ENCODE measurements at regions not wholly inside any gene's neighbourhood (a gene's known extent, or its start where the extent isn't known, plus 50 kb on each side); places are given as distances from the start of the nearest gene placed in this dataset.
"Not testable (repeated sequence)": the region's sequence is repeated elsewhere in the genome, so short reads cannot be mapped to it uniquely, and the experiment has no call there.

DNA sequence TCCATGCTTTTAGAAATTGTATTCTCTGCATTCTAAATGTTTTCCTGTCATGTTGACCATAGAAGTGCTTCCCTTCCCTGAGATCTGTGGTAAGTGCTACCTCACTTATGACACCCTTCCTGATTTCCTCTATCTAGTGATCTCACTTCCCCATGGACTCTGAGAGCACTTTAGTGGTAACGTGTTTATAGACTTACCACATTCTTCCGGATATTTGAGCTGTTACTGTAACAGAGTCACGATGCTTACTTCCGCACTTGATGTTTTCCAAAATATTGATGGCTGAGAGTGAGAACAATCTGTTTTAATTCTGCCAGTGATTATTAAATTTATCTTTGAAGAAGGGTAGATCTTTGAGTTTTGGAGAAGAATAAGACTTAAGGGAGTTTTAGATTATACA, 60.1 kb upstream of the NAMPT start:
- Histone ChIP-seq H3K27me3 (ENCODE audit: insufficient read depth, low read depth) (no peaks in the 10 kb centered on the region), H3K4me2 (peak overlapping the region; percentile 91), H3K27ac (peak overlapping the region; percentile 93), H3K4me1 (ENCODE audit: low read depth, poor library complexity, severe bottlenecking) (peaks cover 51% of the 10 kb centered on the region), H3K36me3 (ENCODE audit: insufficient read depth) (no peaks in the 10 kb centered on the region), H3K4me3 (IDR thresholded peaks at IDR 0.05; ENCODE audit: insufficient read depth, low read depth, low read length) (no peak overlapping the region), H4K20me1 (ENCODE audit: insufficient read depth) (no peaks in the 10 kb centered on the region), H3K79me2 (ENCODE audit: insufficient read depth, low read depth) (no peaks in the 10 kb centered on the region), H2AFZ (ENCODE audit: low read depth) (no peak overlapping the region), H3K9ac (no peak overlapping the region)
- TF ChIP-seq, protein P1, sequence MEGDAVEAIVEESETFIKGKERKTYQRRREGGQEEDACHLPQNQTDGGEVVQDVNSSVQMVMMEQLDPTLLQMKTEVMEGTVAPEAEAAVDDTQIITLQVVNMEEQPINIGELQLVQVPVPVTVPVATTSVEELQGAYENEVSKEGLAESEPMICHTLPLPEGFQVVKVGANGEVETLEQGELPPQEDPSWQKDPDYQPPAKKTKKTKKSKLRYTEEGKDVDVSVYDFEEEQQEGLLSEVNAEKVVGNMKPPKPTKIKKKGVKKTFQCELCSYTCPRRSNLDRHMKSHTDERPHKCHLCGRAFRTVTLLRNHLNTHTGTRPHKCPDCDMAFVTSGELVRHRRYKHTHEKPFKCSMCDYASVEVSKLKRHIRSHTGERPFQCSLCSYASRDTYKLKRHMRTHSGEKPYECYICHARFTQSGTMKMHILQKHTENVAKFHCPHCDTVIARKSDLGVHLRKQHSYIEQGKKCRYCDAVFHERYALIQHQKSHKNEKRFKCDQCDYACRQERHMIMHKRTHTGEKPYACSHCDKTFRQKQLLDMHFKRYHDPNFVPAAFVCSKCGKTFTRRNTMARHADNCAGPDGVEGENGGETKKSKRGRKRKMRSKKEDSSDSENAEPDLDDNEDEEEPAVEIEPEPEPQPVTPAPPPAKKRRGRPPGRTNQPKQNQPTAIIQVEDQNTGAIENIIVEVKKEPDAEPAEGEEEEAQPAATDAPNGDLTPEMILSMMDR (conservative IDR thresholded peaks at IDR 0.05; ENCODE audit: low read depth, low read length), result no peak

DNA sequence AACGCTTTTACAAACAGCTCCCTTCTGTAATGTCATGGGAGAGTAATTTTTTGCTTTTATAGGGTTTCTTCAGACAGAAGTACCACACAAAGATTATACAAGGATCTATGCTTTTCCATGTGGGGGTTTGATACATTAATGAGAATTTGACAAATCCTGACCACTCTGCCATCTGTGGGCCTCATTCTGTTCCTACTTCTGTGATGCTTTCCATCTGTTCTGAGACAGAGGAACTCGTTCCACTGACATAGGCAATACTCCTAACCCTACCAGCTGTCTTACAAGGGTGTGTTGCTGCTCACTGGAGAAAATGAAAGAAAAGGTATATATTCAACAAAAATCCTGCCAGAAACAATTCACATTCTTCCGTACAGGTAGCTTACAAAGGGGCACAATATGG, 59.4 kb upstream of the NAMPT start:
- Histone ChIP-seq H3K9ac (no peak overlapping the region), H3K4me2 (no peak overlapping the region), H3K79me2 (ENCODE audit: insufficient read depth, low read depth) (no peaks in the 10 kb centered on the region), H4K20me1 (ENCODE audit: insufficient read depth) (no peaks in the 10 kb centered on the region), H3K4me3 (IDR thresholded peaks at IDR 0.05; ENCODE audit: insufficient read depth, low read depth, low read length) (no peak overlapping the region), H3K4me1 (ENCODE audit: low read depth, poor library complexity, severe bottlenecking) (peaks cover 55% of the 10 kb centered on the region), H3K27me3 (ENCODE audit: insufficient read depth, low read depth) (no peaks in the 10 kb centered on the region), H3K36me3 (ENCODE audit: insufficient read depth) (no peaks in the 10 kb centered on the region), H2AFZ (ENCODE audit: low read depth) (no peak overlapping the region), H3K27ac (no peak overlapping the region)
- TF ChIP-seq, protein P1 (conservative IDR thresholded peaks at IDR 0.05; ENCODE audit: low read depth, low read length), result no peak

DNA sequence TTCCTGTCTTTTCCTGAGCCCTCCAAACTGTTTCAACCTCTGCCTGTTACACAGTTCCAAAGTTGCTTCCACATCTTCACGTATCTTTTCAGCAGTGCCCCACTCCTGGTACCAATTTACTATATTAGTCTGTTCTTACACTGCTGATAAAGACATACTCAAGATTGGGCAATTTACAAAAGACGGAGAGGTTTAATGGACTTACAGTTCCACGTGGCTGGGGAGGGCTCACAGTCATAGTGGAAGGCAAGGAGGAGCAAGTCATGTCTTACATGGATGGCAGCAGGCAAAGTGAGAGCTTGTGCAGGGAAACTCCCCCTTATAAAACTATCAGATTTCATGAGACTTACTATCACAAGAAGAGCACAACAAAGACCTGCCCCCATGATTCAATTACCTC, 57.3 kb upstream of the NAMPT start:
- H3K36me3 ChIP-seq (ENCODE audit: insufficient read depth); H3K4me2 ChIP-seq; H3K79me2 ChIP-seq (ENCODE audit: insufficient read depth, low read depth); H2AFZ ChIP-seq (ENCODE audit: low read depth); H3K9ac ChIP-seq; H4K20me1 ChIP-seq (ENCODE audit: insufficient read depth); H3K4me3 ChIP-seq (IDR thresholded peaks at IDR 0.05; ENCODE audit: insufficient read depth, low read depth, low read length); H3K27me3 ChIP-seq (ENCODE audit: insufficient read depth, low read depth); H3K27ac ChIP-seq: not testable (repeated sequence)
- H3K4me1 ChIP-seq (ENCODE audit: low read depth, poor library complexity, severe bottlenecking), result peaks cover 34% of the 10 kb centered on the region

GRCh38 chr7:106340247-106340596, 55.4 kb upstream of the NAMPT start:
- H3K36me3 ChIP-seq (ENCODE audit: insufficient read depth); H3K79me2 ChIP-seq (ENCODE audit: insufficient read depth, low read depth); H2AFZ ChIP-seq (ENCODE audit: low read depth); H3K27me3 ChIP-seq (ENCODE audit: insufficient read depth, low read depth); H3K4me3 ChIP-seq (IDR thresholded peaks at IDR 0.05; ENCODE audit: insufficient read depth, low read depth, low read length); H3K27ac ChIP-seq; H4K20me1 ChIP-seq (ENCODE audit: insufficient read depth); H3K4me2 ChIP-seq; H3K9ac ChIP-seq: not testable (repeated sequence)
- peaks cover 17% of the 10 kb centered on the region for H3K4me1 ChIP-seq (ENCODE audit: low read depth, poor library complexity, severe bottlenecking)

GRCh38 chr7:106339513-106340246, 54.9 kb upstream of the NAMPT start:
- no peak overlapping the region for H3K4me2 ChIP-seq
- H3K4me3 ChIP-seq (IDR thresholded peaks at IDR 0.05; ENCODE audit: insufficient read depth, low read depth, low read length), result no peak overlapping the region
- no peak overlapping the region for H2AFZ ChIP-seq (ENCODE audit: low read depth)
- H3K27ac ChIP-seq, result no peak overlapping the region
- no peaks in the 10 kb centered on the region for H3K79me2 ChIP-seq (ENCODE audit: insufficient read depth, low read depth)
- no peaks in the 10 kb centered on the region for H3K27me3 ChIP-seq (ENCODE audit: insufficient read depth, low read depth)
- H3K4me1 ChIP-seq (ENCODE audit: low read depth, poor library complexity, severe bottlenecking), result peaks cover 11% of the 10 kb centered on the region
- TF ChIP-seq, protein P1 (conservative IDR thresholded peaks at IDR 0.05; ENCODE audit: low read depth, low read length), result no peak
- no peaks in the 10 kb centered on the region for H3K36me3 ChIP-seq (ENCODE audit: insufficient read depth)
- no peaks in the 10 kb centered on the region for H4K20me1 ChIP-seq (ENCODE audit: insufficient read depth)
- no peak overlapping the region for H3K9ac ChIP-seq
